GM12875 (cell line): ENCODE measurements at regions not wholly inside any gene's neighbourhood (a gene's known extent, or its start where the extent isn't known, plus 50 kb on each side); places are given as distances from the start of the nearest gene placed in this dataset.

Source experiments
- H3K4me3 ChIP-seq: one replicate; pipeline ENCODE4 v1.5.1; 2011; ENCODE audit warnings: low read depth, low read length, control low read depth
- TF ChIP-seq, protein P1 (sequence below): IDR thresholded peaks from 2 replicates; pipeline ENCODE4 v1.5.1; 2011; ENCODE audit warnings: low read depth, mild to moderate bottlenecking, control low read depth, inconsistent platforms, low read length, moderate library complexity, borderline replicate concordance; ENCODE audit not compliant: insufficient read depth

DNA sequence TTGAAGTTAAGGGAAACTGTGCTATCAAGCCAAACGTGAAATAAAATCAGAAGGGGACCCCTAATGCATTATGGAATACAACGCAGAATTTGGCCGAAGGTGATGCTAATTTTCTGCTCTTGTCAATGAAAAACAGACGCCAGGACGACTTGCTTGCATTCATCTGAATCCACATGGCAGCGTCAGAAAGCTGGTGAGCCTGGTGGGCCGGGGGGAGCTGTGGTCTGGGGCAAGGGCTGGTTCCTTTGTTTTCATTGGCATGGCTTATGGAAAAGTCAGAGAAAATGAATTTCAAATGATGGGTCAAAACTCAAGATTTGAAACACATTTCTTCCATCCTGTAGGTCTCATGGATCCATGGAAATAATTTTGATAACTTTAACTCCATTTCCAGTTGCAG, 86.4 kb upstream of the RUNX1 start:
- H3K4me3 ChIP-seq = no peak overlapping the region
- TF ChIP-seq, protein P1, sequence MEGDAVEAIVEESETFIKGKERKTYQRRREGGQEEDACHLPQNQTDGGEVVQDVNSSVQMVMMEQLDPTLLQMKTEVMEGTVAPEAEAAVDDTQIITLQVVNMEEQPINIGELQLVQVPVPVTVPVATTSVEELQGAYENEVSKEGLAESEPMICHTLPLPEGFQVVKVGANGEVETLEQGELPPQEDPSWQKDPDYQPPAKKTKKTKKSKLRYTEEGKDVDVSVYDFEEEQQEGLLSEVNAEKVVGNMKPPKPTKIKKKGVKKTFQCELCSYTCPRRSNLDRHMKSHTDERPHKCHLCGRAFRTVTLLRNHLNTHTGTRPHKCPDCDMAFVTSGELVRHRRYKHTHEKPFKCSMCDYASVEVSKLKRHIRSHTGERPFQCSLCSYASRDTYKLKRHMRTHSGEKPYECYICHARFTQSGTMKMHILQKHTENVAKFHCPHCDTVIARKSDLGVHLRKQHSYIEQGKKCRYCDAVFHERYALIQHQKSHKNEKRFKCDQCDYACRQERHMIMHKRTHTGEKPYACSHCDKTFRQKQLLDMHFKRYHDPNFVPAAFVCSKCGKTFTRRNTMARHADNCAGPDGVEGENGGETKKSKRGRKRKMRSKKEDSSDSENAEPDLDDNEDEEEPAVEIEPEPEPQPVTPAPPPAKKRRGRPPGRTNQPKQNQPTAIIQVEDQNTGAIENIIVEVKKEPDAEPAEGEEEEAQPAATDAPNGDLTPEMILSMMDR = no peak

DNA sequence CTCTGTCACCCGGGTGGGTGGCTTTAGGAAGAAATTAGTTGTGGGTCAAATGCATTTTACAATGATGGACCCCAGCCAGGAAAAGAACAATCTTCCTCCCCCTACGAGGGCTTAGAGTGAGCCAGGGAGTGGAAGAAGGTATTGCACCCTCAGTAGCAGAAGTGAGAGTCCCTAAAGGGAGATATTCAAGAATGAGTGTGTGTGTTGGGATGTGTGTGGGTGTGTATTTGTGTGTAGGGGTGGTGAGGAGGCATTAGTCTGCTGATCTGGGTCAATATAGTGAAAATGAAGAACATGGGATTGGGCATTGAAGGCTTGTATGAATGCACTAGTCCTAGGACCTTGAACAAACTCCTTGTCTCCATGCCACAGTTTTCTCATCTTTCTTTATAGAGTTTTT, 85.2 kb upstream of the RUNX1 start:
- H3K4me3 ChIP-seq = no peak overlapping the region
- TF ChIP-seq, protein P1 = no peak

DNA sequence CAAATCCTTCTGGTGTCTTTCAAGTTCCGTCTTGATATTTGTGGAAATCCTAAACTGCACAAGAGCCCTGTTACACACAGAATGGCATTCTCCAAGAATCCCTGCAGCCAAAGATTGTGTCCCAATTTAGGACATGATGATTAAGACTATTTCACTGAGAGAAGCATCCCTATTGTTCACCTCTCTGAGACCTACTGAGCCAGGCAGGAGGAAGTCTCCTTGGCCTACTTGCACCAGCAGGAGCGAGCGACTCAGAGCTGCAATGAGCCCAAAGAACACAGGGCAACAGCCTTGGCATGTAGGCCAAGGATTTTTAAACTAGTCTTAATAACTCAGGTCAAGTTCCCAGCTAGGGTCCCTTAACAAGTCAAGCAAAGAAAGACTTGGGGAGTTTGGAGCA, 79.4 kb upstream of the RUNX1 start:
- H3K4me3 ChIP-seq = no peak overlapping the region
- TF ChIP-seq, protein P1 = no peak

DNA sequence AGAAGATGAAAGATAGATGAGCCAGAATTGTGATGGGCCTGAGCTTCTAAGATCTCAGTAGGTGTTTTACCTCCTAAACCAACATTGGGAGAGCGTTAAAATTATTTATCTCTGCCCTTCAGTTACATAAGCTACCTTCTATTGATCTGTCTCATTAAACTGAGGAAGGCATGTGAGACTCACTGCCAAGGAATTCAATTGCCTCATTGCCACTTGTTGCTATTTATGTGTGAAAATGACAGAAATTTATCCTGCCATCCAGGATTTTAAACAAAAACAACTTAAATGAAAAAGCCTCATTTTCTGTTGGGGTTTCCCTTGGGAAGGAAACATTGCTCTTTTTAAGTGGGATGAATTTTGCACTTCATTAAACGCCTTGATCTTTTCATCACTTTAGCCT, 78.7 kb upstream of the RUNX1 start:
- TF ChIP-seq, protein P1 = no peak
- H3K4me3 ChIP-seq = no peak overlapping the region

DNA sequence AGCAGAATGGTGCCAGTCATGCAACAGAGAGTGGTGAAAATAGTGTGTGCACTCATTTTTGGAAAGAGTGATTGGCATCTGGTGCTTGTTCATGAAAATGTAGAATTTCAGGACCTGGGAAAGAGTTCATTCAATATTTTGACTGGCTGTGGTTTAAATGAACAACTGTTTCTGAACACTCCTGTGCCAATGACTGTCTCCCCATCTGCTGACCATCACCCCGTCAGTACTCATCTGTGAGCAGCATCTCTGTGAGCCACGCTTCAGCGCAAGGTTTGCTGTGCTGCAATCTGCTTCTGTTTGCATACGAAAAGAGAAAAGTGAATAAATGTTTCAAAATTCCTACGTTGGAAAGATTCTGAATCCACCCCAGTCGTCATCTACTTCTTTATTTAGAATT, 77.9 kb upstream of the RUNX1 start:
- no peak overlapping the region for H3K4me3 ChIP-seq
- TF ChIP-seq, protein P1 = no peak

DNA sequence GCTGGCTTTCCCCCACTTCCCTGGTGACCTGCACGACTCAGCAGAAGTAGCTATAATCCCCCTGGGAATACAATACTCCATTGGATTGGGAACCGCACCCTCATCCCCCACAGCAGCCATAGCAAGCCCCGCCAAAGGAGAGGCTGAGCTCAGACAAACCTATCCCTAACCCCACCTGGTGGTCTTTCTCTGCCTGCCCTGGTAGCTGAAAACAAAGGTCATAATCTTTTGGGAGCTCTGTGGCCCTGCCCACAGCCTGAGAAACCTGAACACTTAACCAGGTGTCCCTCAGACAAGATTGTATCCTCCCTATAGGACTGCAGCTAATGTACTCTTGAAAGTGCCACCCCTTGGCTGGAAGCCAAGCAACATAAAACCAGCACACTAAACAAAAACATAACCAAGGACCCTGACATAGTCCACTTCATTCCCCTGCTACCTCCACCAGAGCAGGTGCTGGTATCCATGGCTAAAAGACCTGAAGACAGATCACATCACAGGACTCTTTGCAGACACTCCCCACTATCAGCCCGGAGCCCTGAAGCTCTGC, 71.6 kb upstream of the RUNX1 start:
- TF ChIP-seq, protein P1 = no peak
- no peak overlapping the region for H3K4me3 ChIP-seq

DNA sequence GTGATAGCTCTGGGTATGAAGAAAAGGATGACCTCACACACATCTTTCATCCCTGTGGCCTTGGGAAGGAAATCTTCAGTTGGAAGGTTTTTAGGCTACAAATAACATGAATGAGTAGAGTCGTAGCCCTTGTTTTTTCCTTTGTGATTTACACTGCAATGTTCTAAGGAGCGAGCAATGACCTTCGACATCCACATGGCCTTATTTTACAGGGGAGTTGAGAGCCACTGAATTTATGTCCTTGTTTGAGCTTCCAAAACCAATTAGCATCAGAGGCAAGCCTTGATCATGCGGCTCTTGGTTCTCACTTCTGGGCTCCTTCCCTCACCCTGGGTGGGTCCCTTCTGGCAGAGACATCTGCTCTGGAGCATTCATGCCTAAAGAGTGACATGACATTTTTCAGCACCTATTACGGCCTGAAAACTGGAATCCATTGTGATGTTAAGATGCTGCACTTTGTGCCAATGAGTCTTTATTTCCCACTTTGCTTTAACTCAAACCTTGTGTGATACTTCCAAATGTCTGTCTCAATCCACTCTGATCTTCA, 70.5 kb upstream of the RUNX1 start:
- TF ChIP-seq, protein P1 = no peak
- H3K4me3 ChIP-seq = no peak overlapping the region
